GM23338 (cell line): ENCODE measurements at regions not wholly inside any gene's neighbourhood (a gene's known extent, or its start where the extent isn't known, plus 50 kb on each side); places are given as distances from the start of the nearest gene placed in this dataset.

Source experiments
- ATAC-seq: fragments of 200-7000 bp; cut with Tn5 transposase; 3 replicates; pipeline ENCODE4 v1.9.1; 2020
- DNase-seq: peaks from one replicate; pipeline ENCODE4 v3.0.0-alpha.2; 2015; ENCODE audit warnings: low spot score
- H2AFZ ChIP-seq: fragments of 200-600 bp; sonication (generic); 2 replicates; pipeline ENCODE4 v1.8.0; 2016; ENCODE audit warnings: antibody characterized with exemption, mild to moderate bottlenecking, moderate library complexity
- H3F3A ChIP-seq: fragments of 200-600 bp; sonication (generic); replicated peaks from 2 replicates; pipeline ENCODE4 v1.8.0; 2017; ENCODE audit warnings: antibody characterized with exemption, mixed run types, low read depth
- H3K27ac ChIP-seq: fragments of 200-600 bp; sonication (generic); 2 replicates; pipeline ENCODE4 v1.6.1; 2016; ENCODE audit warnings: low read depth
- H3K27me3 ChIP-seq: fragments of 200-600 bp; sonication (generic); 2 replicates; pipeline ENCODE4 v1.8.0; 2016; ENCODE audit warnings: mild to moderate bottlenecking, mixed run types, moderate library complexity; ENCODE audit not compliant: insufficient read depth
- H3K36me3 ChIP-seq: fragments of 200-600 bp; sonication (generic); 2 replicates; pipeline ENCODE4 v1.8.0; 2016; ENCODE audit warnings: mild to moderate bottlenecking; ENCODE audit not compliant: insufficient read depth
- H3K4me1 ChIP-seq: fragments of 200-600 bp; sonication (generic); 2 replicates; pipeline ENCODE4 v1.8.0; 2016; ENCODE audit warnings: mild to moderate bottlenecking, moderate library complexity; ENCODE audit not compliant: insufficient read depth
- H3K4me2 ChIP-seq: fragments of 200-600 bp; sonication (generic); 2 replicates; pipeline ENCODE4 v1.7.1; 2017; ENCODE audit warnings: mixed run types
- H3K4me3 ChIP-seq: fragments of 200-600 bp; sonication (generic); 2 replicates; pipeline ENCODE4 v1.6.1; 2016; ENCODE audit warnings: mixed run types
- H3K79me2 ChIP-seq: fragments of 200-600 bp; sonication (generic); replicated peaks from 2 replicates; pipeline ENCODE4 v1.8.0; 2017; ENCODE audit warnings: mild to moderate bottlenecking; ENCODE audit not compliant: insufficient read depth
- H3K9me2 ChIP-seq: fragments of 200-600 bp; sonication (generic); 2 replicates; pipeline ENCODE4 v1.8.0; 2017; ENCODE audit not compliant: insufficient read depth
- H4K20me1 ChIP-seq: fragments of 200-600 bp; sonication (generic); replicated peaks from 2 replicates; pipeline ENCODE4 v1.8.0; 2017; ENCODE audit warnings: mild to moderate bottlenecking; ENCODE audit not compliant: insufficient read depth
- H3K27ac Mint-ChIP-seq: 2 replicates; pipeline ENCODE4 v1.8.0; 2020; ENCODE audit warnings: inconsistent platforms, mild to moderate bottlenecking, moderate library complexity, mixed read lengths
- H3K27me3 Mint-ChIP-seq: 3 replicates; pipeline ENCODE4 v1.8.0; 2022; ENCODE audit warnings: low read depth, mild to moderate bottlenecking, moderate library complexity, mixed read lengths, inconsistent platforms; ENCODE audit not compliant: insufficient read depth, poor library complexity
- H3K36me3 Mint-ChIP-seq: 3 replicates; pipeline ENCODE4 v1.8.0; 2021; ENCODE audit warnings: low read depth, mild to moderate bottlenecking, inconsistent platforms, moderate library complexity, mixed read lengths
- H3K4me1 Mint-ChIP-seq: 3 replicates; pipeline ENCODE4 v1.8.0; 2020; ENCODE audit warnings: mild to moderate bottlenecking, inconsistent platforms, mixed read lengths
- H3K4me3 Mint-ChIP-seq: 3 replicates; pipeline ENCODE4 v1.8.0; 2021; ENCODE audit warnings: moderate library complexity, mild to moderate bottlenecking, inconsistent platforms, mixed read lengths
- H3K9me3 Mint-ChIP-seq: 3 replicates; pipeline ENCODE4 v1.8.0; 2020; ENCODE audit warnings: moderate library complexity, mild to moderate bottlenecking, inconsistent platforms, mixed read lengths
- CREB1 ChIP-seq: fragments of 250-450 bp; sonication (Bioruptor Pico); IDR thresholded peaks from 2 replicates; pipeline ENCODE4 v1.5.0; 2020; ENCODE audit warnings: low read depth, mild to moderate bottlenecking, moderate library complexity
- EZH2 ChIP-seq: fragments of 200-600 bp; sonication (generic); IDR thresholded peaks from one replicate; pipeline ENCODE4 v1.8.0; 2017; ENCODE audit warnings: antibody characterized with exemption, mild to moderate bottlenecking, low read depth; ENCODE audit not compliant: unreplicated experiment
- JUNB ChIP-seq: IDR thresholded peaks from one replicate; pipeline ENCODE4 v1.6.1; 2016; ENCODE audit warnings: antibody characterized with exemption; ENCODE audit not compliant: unreplicated experiment
- NANOG ChIP-seq: IDR thresholded peaks from 2 replicates; pipeline ENCODE4 v1.6.1; 2016; ENCODE audit warnings: antibody characterized with exemption, borderline replicate concordance
- POLR2AphosphoS5 ChIP-seq: IDR thresholded peaks from 2 replicates; pipeline ENCODE4 v1.6.1; 2016; ENCODE audit warnings: antibody characterized with exemption, low read depth
- REST ChIP-seq: IDR thresholded peaks from one replicate; pipeline ENCODE4 v1.6.1; 2018; ENCODE audit warnings: antibody characterized with exemption; ENCODE audit not compliant: unreplicated experiment
- STAT1 ChIP-seq: IDR thresholded peaks from one replicate; pipeline ENCODE4 v1.6.1; 2016; ENCODE audit warnings: antibody characterized with exemption; ENCODE audit not compliant: unreplicated experiment
- ZNF114 ChIP-seq: fragments of 250-450 bp; sonication (Bioruptor Pico); IDR thresholded peaks from 2 replicates; pipeline ENCODE4 v1.5.0; 2020; ENCODE audit warnings: mild to moderate bottlenecking, moderate library complexity
- ZNF462 ChIP-seq: fragments of 250-450 bp; sonication (Bioruptor Pico); IDR thresholded peaks from 2 replicates; pipeline ENCODE4 v1.5.0; 2020; ENCODE audit warnings: mild to moderate bottlenecking, moderate library complexity

GRCh38 chr3:124663690-124664089 lies 66.6 kb upstream of the UMPS start:
- no peak overlapping the region for H3K27ac Mint-ChIP-seq

GRCh38 chr3:124664804-124665203 lies 65.4 kb upstream of the UMPS start:
- no peak for ATAC-seq
- H3K79me2 ChIP-seq = no peaks in the 10 kb centered on the region
- Mint-ChIP-seq H3K36me3 (no peaks in the 10 kb centered on the region), H3K4me1 (no peaks in the 10 kb centered on the region), H3K9me3 (no peaks in the 10 kb centered on the region), H3K4me3 (no peak overlapping the region), H3K27me3 (peaks cover 3% of the 10 kb centered on the region), H3K27ac (no peak overlapping the region)
- H3K4me2 ChIP-seq = no peak overlapping the region
- H3K9me2 ChIP-seq = no peaks in the 10 kb centered on the region
- H2AFZ ChIP-seq = no peak overlapping the region
- H3K4me1 ChIP-seq = no peaks in the 10 kb centered on the region
- H3K4me3 ChIP-seq = no peak overlapping the region
- H3K36me3 ChIP-seq = no peaks in the 10 kb centered on the region
- H4K20me1 ChIP-seq = no peaks in the 10 kb centered on the region
- H3K27ac ChIP-seq = no peak overlapping the region
- H3K27me3 ChIP-seq = no peaks in the 10 kb centered on the region
- H3F3A ChIP-seq = no peaks in the 10 kb centered on the region
- DNase-seq = no peak
- TF ChIP-seq STAT1 (no peak), NANOG (no peak), JUNB (no peak), ZNF114 (CRISPR knock-in tag) (no peak), ZNF462 (no peak), EZH2 (no peak), POLR2AphosphoS5 (no peak)

More at GRCh38 chr3:124663690-124664089, 66.6 kb upstream of the UMPS start:
- H3K9me2 ChIP-seq = no peaks in the 10 kb centered on the region
- no peak overlapping the region for H3K27ac ChIP-seq
- no peaks in the 10 kb centered on the region for H3F3A ChIP-seq
- H3K4me1 ChIP-seq = no peaks in the 10 kb centered on the region
- H2AFZ ChIP-seq = no peak overlapping the region
- no peaks in the 10 kb centered on the region for H3K27me3 ChIP-seq
- TF ChIP-seq REST (no peak), ZNF114 (CRISPR knock-in tag) (no peak), CREB1 (CRISPR knock-in tag) (no peak)
- no peaks in the 10 kb centered on the region for H3K9me3 Mint-ChIP-seq
- peaks cover 3% of the 10 kb centered on the region for H3K27me3 Mint-ChIP-seq
- H3K79me2 ChIP-seq = no peaks in the 10 kb centered on the region
- H3K4me2 ChIP-seq = no peak overlapping the region
- H3K36me3 ChIP-seq = no peaks in the 10 kb centered on the region
- DNase-seq = no peak
- no peaks in the 10 kb centered on the region for H3K4me1 Mint-ChIP-seq
- ATAC-seq = no peak
- no peak overlapping the region for H3K4me3 Mint-ChIP-seq
- no peaks in the 10 kb centered on the region for H3K36me3 Mint-ChIP-seq
- no peaks in the 10 kb centered on the region for H4K20me1 ChIP-seq
- H3K4me3 ChIP-seq = no peak overlapping the region
